Activated CD4-positive, alpha-beta T cell treated with anti-CD3 and anti-CD28 coated beads for 48 hours (primary cell): ENCODE measurements at regions not wholly inside any gene's neighbourhood (a gene's known extent, or its start where the extent isn't known, plus 50 kb on each side); places are given as distances from the start of the nearest gene placed in this dataset.

ENCODE experiments used
- DNase-seq: peaks from one replicate; pipeline ENCODE4 v3.0.0-alpha.2; 2020

DNA sequence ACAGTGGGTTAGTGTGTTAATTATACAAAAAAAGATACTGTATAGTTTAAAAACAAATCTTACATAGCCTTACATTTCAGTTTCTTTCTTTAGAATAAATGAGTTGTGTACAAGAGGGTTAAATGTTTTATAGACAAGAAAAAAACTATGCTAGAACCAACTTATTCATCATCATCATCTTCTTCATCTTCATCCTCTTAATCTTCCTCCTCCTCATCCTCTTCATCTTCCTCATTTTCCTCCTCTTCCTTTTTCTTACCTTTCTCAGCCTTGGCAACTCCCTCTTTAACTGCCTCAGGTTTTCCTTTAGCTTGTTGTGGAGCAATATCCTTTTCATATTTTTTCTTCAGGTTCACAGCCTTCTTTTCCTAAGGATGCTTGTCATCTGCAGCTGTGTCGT lies 53.7 kb downstream of the RPS12 start:
- DNase-seq, result no peak

DNA sequence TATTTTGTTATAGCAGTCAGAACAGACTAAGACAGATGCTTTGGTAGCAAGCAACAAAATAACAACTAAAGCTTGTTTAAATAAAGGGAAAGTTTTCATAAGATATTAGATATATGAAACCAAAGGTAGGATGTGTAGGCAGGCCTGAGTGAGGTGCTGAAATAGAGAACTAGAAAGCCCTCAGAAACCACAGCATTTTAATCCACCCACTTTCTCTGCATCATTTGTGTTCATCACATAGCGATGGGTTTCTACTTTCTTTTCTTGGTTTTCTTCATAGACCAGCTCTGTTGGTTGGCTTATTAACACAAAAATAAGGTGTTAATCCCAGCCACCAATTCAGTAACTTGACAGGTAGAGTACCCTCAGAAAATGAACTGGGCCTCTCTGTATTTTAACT lies 58.6 kb downstream of the RPS12 start:
- no peak for DNase-seq

DNA sequence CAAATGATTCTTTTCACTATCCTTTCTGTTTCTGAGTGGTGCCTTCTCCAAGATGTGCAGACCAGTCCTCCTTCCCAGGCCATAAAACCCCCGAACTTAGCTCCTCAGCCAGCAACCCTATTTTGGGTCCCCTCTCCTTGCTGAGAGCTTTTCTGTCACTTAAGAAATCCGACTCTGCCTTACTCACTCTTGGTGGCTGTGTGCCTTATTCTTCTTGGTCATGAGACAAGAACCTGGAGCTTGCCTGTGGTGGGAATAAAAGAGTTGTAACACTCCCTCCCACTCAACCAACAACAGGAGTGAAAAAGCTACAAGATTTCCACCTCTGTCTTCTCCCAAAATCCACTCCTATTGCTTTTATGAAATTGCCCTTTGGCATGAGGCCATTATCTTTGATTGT lies 62.6 kb downstream of the RPS12 start:
- DNase-seq, result no peak

DNA sequence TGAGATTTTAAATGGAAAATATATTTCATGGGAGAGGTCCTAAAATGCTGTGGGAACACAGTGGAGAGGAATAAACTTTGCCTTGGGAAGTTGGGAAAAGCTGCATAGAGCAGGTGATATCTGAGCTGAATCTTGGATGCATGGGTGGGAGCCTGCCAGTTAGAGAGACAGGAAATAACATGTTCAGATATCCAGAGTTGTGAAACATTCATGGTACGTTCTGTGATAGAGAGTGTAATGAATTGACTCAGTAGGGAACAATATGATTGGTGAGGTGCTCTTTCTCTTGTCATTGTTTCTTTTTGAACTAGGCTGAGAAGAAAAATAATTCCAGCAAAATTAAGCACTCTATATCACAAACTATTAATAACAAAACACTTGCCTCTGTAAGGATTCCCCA lies 72.8 kb downstream of the RPS12 start:
- DNase-seq, result no peak

DNA sequence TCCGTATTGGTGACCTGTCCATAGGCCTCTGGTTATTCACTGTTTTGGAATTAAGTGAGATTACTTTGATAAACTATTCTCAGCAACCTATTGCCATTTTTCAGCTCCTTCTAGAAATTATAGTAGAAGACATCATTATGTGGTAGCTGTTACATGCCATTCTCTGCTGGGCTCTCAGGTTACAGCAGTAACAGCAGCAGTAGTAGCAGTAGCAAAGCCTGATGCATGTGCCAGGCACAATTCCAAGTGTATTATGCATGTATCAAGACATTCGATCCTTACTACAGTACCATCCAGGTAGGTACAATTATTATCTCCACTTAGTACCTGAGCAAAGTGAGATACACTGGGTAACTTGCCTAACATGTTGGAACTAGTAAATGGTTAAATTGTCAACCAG lies 74.3 kb downstream of the RPS12 start:
- DNase-seq, result no peak

DNA sequence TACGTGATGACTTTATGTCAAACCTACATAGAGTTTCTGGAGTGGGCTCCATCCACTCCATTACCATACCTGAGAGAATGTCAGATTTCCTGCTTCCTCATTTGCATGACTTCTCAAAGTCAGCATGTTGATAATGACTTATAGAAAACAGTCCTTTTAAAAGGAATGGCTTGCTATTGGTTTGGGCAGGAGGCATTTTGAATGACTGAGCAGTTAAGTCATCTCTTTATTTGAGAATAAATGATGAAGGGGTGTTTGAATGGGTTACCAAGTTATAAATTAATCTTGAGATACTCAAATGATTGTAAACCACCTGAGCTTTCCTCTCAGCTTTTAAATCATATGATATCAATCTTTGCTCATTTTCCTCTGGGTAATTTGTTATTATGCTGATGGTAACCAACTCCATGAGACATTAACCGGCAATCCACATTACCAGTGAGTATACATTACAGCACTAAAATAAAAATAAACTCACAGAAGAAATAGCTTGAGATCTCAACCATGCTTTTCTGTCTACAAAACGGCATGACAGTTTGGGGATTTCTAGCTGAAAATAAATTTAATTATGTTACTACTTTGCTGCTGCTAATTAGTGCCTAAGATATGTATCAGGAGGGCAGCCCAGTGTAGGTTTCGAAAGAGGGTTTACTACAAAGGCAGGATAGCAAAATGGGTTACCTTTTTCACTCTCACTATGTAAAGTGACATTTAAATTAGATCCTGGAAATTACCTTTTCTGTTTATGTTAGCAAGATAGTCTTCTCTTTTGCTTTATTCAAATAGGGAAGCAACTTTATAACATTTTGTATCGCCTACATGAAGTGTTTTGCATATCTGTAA lies 78.8 kb downstream of the RPS12 start:
- DNase-seq, result no peak

DNA sequence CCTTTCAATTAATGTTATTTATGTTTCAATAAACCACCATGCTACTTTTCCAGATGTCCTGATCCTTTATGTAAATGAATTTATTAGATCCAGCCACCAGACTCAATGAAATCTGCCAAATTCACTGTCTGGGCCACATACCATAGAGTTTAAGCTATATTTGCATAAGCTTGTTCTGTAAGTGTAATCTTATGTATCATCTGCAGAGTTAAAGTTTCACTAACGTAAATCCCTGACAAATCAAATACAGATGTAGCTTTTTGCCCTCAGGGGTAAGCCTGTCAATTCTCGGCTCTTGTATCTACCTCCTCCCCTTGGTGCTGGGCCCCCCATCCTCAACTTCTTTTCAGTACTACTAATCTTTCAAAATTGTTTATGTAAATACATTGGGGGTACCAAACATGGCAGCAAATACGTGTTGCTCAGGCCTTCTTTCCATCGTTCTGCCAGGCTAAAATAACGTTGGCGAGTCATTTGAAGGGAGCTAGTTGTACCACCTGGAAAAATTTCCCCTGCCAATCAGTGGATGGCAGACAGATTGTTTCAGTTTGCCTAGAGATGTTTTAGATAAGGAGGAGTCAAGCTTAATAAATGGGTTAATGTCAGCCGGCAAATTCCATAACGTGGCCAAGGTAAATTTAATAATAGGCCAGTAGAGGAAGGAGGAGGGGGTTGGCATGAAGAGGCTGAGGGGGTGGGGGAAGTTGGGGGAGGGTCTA lies 79.6 kb downstream of the RPS12 start:
- DNase-seq, result no peak

DNA sequence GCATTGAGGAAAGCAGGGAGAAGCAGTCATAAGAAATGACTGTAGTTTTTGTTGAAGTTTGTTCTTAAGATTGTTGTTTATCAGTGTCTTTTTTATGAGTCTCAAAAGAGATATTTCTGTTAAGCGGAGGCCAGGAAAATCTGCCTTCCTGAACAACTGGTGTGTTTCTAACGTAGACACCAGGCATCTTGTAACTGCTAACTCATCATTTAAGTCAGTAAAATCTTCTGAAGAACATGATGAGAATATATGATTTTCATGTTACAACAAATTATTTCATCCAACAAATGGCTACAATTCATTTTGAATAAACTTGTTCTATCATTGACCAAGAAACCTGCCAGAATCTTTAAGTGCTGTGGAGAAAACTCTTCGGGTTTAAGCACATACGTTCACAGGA lies 84.0 kb downstream of the RPS12 start:
- DNase-seq, result no peak

DNA sequence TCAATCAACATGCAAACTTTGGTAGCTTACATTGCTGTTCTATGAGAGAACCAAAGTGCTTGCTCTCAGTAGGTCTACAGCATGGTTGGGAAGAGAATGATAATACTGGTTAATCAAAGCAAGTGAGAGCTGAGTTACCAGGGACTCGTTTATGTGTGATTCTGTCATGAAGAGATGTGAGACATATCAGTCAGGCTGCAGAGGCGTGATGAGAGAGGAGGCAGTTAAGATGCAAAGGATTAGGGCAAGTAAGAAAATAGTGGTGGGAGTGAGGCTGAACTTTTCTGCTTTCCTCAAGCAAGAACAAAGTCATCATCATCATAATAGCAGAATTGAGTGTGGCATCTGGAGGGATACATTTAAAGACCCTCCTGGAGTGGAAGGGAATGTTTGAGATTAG lies 86.5 kb downstream of the RPS12 start:
- no peak for DNase-seq

DNA sequence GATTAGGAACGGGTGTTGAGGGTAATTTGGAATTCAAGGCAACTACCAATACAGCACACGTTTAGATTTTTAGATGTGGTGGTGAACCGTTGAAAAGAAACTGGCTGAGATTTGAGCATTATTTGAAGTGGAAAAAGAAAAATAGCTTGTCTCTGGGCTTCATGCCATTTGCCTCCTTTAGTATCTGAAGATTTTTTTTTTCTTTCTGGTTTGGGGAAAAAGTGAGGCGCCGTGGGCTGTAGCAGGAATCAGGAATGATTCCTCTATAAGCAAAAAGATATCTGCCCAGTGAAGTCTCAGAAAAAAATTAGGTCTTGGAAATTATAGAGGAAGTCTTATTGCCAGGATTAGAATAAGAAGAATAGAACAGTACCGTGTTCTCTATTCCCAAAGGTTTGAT lies 88.5 kb downstream of the RPS12 start:
- no peak for DNase-seq

DNA sequence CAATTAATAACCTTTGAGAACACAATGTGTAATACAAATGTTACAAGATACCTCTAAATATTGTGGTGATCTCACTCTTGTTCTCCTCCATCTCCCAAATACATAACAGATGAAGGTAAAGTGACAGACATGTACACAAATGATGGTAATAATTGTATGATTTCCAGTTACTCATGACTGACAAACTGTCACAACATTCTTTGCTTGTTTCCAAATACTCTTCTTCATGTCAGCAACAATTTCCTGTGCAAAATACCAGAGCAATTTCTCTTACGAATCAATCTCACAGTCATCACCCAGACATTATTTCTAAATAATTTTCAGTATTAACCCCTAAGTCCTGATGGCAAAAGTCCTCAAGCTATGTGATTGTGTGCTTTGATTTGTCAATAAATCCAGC lies 92.9 kb downstream of the RPS12 start:
- no peak for DNase-seq

DNA sequence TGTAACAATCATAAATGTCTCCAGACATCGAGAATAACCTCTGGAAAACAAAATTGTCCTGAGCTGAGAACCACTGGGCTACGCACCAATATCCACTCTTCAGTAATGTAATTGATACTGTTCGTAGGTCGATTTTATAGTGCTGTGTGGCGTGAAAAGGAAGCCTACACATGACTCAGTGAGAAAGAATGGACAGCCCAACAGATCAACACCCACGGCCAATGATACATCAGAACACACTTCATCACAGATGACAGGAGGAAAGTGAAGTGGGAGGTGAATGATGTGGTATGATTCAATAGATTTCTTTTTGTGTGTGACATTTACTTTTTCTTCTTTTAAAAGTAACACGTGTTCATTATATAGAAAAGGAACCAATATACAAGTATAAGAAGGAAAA lies 93.5 kb downstream of the RPS12 start:
- no peak for DNase-seq

DNA sequence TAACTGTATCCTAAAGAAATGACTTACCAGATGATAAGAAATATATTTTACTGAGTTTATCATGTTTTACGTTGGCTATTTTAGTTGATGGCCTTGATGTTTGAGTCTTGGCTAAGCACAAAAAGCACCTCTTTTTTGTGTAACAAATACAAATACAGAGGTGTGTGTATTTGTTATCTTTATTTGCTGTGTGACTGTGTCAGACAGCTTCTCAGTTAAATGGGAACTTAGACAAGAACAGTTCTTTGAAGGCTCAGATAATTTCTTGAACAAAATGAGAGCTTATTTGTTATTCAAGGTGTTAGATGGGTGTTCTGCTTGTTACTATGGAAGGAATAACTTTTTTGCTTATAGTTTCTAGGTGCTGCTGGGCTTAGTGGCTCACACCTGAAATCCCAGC lies 95.4 kb downstream of the RPS12 start:
- DNase-seq, result no peak

DNA sequence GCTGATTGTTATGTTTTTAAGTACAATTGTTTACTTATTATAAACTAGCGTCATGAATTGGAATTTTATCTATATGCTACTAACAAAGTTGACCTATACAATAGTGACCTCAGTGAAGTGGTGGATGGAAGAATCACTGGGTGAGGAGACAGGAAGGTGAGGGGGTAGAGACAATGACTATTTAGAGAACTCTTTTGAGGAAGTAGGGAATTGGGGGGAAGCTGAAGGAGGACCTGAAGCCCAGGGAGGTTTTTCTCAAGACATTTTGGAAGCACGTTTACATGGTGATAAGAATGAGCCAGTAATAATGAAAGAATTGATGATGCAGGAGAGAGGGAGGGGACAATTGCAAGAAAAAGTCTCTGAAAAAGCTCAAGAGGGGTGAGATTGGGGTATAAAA lies 96.4 kb downstream of the RPS12 start:
- no peak for DNase-seq

DNA sequence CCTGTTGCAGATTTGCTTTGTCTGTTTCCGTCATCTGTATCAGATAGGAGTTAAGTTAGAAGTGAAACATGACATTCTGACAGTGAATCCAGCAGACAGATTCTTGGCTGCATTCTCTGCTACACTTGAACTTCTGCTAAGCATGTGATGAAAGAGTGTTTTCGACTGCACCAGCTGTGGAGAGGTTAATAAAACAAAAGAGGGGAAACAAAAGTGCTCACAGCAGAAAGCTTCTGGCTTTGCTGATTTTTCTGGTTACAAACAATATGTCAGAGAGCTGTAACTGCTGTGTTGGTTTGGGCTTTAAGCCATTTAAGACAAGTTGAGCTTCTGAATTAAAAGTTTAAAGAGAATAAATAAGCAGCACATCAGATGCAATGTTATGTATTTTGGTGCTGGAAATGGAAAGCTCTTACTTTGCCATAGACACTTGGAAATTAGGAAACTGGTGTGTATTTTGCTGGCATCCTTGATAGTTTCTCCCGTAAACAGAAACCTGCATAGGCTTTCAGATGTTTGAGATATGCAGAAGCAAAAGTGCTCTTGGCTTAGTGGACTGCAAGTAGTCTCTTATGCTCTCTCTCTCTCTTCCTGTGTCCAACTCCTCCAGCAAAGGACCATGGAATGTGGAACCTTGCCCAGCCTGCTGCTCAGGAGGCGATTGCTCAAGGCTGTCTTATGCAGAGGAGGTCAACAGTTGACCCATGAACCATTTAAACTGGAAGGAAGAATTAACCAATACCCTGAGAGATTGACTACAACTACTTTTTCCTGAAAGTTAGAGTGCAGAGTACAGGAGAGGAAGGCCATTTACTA lies 104.9 kb downstream of the RPS12 start:
- no peak for DNase-seq

DNA sequence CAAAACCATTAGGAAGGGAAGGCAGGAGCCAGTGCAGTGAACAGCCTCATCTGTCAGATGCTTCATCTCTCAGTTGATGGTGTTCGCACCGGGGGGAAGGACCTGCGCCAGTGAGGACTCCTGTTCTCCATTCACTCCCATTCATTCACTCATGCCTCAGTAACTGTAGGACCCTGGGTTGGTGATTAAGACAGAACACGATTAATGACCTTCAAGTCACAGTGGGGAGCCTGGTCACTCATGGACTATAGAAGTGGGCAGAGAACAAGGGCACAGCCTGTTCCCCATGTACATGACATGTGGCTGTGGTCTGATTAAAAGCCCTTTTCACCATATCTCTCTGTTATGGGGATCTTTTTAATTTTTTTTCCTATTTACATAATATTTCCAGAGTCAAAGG lies 113.3 kb downstream of the RPS12 start:
- DNase-seq, result no peak

DNA sequence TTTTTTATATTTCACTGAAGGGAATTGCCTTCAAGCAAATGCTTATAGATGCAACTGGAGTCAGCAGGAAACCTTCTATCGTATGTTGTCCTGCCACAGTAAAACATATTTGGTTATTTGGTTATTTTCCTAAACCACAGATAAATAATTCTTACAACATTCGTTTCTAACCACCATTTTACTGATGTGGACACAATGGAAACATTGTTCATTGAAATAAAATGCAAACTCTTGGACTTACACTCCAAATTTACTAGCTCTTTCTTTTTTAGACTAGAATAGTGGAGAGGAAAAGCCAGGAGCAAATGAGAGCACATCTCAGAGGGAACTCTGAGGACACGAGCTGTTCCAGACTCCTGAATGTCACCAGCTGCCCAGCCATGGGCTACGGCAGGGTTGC lies 114.8 kb downstream of the RPS12 start:
- no peak for DNase-seq

DNA sequence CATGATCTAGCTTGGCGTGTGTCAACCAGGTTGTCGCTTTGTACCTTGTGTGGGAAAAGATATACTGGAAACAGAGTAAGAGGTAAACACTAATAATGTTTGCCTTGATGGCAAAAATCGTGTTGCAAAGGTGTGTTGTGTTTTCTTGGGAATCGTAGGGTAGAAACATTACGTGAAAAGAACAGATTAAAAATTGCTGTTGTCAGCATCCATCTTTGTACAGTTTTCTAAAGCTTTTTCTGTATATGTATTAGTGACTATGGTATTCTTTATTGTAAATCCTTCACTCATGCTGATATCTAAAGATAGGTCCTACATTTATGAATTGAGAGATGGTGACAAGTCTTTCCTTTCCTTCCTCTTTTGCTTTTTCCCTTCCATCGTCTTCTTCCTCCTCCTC lies 116.9 kb downstream of the RPS12 start:
- DNase-seq, result no peak

DNA sequence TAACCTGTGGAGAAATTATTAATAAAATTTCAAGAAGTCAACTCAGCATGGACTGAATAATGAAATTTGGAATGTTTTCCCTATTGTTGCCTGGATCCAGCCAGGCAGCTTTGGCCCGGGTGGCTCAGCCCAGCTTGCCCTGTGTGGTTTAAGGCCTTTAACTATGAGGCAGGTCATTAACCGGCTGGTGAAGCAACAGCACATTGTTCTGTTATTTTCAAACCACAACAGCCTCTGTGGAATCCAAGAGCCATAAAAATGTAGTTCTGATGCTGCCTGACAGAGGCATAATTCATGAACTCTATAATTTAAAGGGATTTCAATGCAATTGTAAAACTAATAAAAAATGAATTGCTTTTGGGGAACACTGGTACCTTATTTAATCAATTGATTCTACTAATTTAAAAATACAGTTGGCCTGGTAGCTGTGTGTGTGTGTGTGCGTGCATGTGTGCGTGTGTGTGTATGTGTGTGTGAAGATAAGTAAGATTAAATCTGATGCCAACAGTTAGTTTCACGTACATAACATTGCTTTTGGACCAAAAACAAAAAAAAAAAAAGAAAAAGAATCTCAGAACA lies 117.7 kb downstream of the RPS12 start:
- no peak for DNase-seq

DNA sequence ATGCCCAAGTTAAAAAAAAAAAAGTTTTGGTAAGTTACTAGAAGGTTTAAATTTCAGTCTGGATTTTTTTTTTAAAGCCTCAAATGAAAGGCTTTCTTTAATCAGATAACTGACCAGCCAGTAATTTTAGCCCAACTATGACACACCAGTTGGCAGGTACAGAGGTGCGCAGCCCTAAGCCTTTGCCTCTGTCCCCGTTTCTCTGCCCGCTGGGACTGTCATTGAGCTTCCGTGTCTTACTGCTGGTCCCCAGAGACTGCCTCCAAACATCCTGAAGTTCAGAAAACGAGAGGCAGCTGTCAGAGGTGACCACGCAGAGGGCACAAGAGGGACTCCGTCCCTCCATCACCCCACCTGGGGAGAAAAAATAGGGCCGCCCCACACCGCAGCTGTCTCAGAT lies 118.2 kb downstream of the RPS12 start:
- no peak for DNase-seq

DNA sequence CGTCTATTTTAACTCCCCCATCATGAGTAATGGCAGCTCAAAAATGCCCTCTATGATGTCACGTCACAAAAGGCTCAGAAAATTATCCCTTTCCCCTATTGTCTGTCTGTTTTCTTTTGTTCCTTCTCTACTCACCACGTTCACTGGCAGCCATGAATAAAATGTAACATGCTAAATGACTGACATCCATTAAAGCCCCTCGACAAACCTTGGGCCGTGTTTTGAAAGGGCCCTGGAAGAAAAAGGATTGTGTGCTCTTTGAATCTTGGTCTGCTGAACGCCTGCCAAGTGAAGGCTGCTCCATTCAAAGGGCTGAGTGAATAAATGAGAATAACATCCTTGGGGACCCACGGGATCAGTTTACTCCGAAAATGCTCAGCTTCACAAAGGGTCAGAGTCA lies 118.7 kb downstream of the RPS12 start:
- DNase-seq, result no peak

DNA sequence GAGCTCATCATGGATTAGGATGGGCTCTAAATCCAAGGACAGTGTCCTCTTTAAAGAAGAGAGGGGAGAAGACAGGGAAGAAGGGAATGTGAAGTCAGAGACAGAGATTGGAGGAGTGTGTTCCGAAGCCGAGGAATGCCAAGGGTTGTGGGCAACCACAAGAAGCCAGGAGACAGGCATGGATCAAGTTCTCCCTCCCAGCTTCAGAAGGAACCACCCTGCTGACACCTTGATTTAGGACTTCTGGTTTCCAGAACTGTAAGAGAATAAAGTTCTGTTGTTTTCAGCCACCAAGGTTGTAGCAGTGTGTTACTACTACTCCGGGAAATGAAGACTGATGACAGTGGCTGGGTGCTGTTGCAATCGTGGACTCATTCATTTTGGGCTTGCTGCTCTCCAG lies 120.1 kb downstream of the RPS12 start:
- no peak for DNase-seq

DNA sequence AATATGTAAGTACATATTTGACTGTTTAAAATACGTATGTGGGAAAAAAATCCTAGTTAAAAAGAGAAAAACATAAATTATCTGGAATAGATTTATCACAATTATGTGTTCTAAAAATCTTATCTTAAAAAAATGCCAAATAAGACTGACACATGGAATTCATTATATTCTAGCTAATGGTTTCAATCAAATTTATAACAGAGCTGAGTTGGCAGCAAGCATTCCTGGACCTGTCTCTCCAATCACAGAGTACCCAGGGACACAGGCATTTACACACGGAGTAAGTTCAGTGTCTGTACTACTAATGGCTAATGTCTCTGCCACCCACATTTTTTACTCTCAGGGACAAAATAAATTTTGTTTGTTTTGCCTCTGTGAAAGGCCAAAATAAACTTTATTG lies 122.3 kb downstream of the RPS12 start:
- no peak for DNase-seq
